A549 (cell line): ENCODE measurements at regions not wholly inside any gene's neighbourhood (a gene's known extent, or its start where the extent isn't known, plus 50 kb on each side); places are given as distances from the start of the nearest gene placed in this dataset.
"Not testable (repeated sequence)": the region's sequence is repeated elsewhere in the genome, so short reads cannot be mapped to it uniquely, and the experiment has no call there.

Experiments used
- ATAC-seq, 2 experiments: fragments of 200-7000 bp in 1 of 2; fragments of >200 bp in 1 of 2; cut with Nextera tagmentation in 1 of 2; cut with Tn5 transposase in 1 of 2; 3 replicates each; pipeline versions ENCODE4 v1.8.0 to v1.9.1; 2018 to 2020; ENCODE audit warnings: mild to moderate bottlenecking in 1 of 2, moderate library complexity in 1 of 2
- CTCF ChIA-PET: fragments of 300-600 bp; sonication (Branson Sonifier 250); formaldehyde crosslinking; extraction: SDS; loops from one replicate; lab custom pipeline; 2021; ENCODE audit warnings: antibody characterized with exemption, inconsistent platforms; lab: Yijun Ruan, JAX
- POLR2A ChIA-PET: fragments of 350-600 bp; formaldehyde crosslinking; extraction: SDS; loops from one replicate; lab custom pipeline; 2021; ENCODE audit warnings: antibody characterized with exemption, inconsistent platforms; lab: Yijun Ruan, JAX
- DNase-seq, 2 experiments: peaks; one replicate each; pipeline versions ENCODE4 v3.0.0 to v3.0.0-alpha.2; 2011 to 2016; ENCODE audit warnings: low read depth in 1 of 2, low spot score in 1 of 2
- FAIRE-seq: peaks from 2 replicates; lab custom pipeline; 2011; peaks lifted over from hg19 to GRCh38; lab: Jason Lieb, UNC
- H3K27ac ChIP-seq, 2 experiments: fragments of >200 bp; sonication (Bioruptor Twin); formaldehyde crosslinking; 3 replicates each; pipeline ENCODE4 v1.5.1; 2016 to 2017
- H3K4me1 ChIP-seq: fragments of >200 bp; sonication (Bioruptor Twin); formaldehyde crosslinking; 3 replicates; pipeline ENCODE4 v1.6.1; 2016
- H3K4me2 ChIP-seq: fragments of >200 bp; sonication (Bioruptor Twin); formaldehyde crosslinking; 3 replicates; pipeline ENCODE4 v1.6.1; 2016
- H3K4me3 ChIP-seq: fragments of >200 bp; sonication (Bioruptor Twin); formaldehyde crosslinking; 3 replicates; pipeline ENCODE4 v1.5.1; 2016
- H3K9me3 ChIP-seq: fragments of >200 bp; sonication (Bioruptor Twin); formaldehyde crosslinking; 3 replicates; pipeline ENCODE4 v1.6.1; 2016
- HEYL ChIP-seq: fragments of 250-450 bp; sonication (Bioruptor Pico); IDR thresholded peaks from 2 replicates; pipeline ENCODE4 v1.8.0; 2021; ENCODE audit warnings: mild to moderate bottlenecking, moderate library complexity
- HOXA7 ChIP-seq: fragments of 250-450 bp; sonication (Bioruptor Pico); IDR thresholded peaks from 2 replicates; pipeline ENCODE4 v1.5.0; 2020; ENCODE audit warnings: mild to moderate bottlenecking, moderate library complexity
- HOXB5 ChIP-seq: fragments of 250-450 bp; sonication (Bioruptor Pico); IDR thresholded peaks from 2 replicates; pipeline ENCODE4 v1.5.0; 2020; ENCODE audit warnings: mild to moderate bottlenecking, moderate library complexity
- NPAS2 ChIP-seq: fragments of 250-450 bp; sonication (Bioruptor Pico); IDR thresholded peaks from 2 replicates; pipeline ENCODE4 v1.8.0; 2022; ENCODE audit warnings: mild to moderate bottlenecking, moderate library complexity, borderline replicate concordance
- RARB ChIP-seq: fragments of 250-450 bp; sonication (Bioruptor Pico); IDR thresholded peaks from 2 replicates; pipeline ENCODE4 v1.8.0; 2021; ENCODE audit warnings: mild to moderate bottlenecking, moderate library complexity
- WGBS: methylation state at CpG from one replicate; pipeline ENCODE4 v1.1.6; 2017; ENCODE audit errors: missing lambda C conversion rate; 5-methylcytosine and 5-hydroxymethylcytosine counted together
- small RNA-seq, 6 experiments: library from RNA; depleted of rRNA; stranded (forward); fragments of <200 nt; gene quantifications; one replicate each; pipeline ENCODE3, GENCODE V24; 2012
- TF ChIP-seq, protein P1 (sequence below): fragments of 250-450 bp; sonication (Bioruptor Pico); IDR thresholded peaks from 2 replicates; pipeline ENCODE4 v1.5.0; 2021; ENCODE audit warnings: mild to moderate bottlenecking, moderate library complexity, borderline replicate concordance
- TF ChIP-seq, protein P2 (sequence below): fragments of >200 bp; sonication (Bioruptor Twin); formaldehyde crosslinking; IDR thresholded peaks from 2 replicates; pipeline ENCODE4 v1.6.1; 2016

DNA sequence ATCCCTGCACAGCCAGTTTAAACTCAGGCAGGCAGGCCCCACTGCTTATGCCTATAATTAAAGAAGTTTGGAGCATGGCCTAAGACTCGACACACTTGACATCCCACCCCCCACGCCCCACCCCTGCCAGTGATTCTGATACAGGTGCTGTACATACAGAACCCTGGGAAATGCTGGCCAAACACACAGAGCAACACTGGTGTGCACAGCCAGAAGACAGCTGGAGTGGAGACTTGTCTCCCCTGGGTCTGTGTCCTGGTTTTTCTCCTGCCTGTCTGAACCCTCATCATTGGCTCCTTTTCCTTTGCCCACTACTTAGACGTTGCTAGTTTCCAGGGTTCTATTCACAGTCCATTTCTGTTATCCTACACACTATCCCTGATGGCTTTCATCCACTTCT is 76.8 kb downstream of the DLEU7 start (continued):
- TF ChIP-seq NPAS2 (CRISPR knock-in tag): no peak
- no peak for TF ChIP-seq RARB (CRISPR knock-in tag)
- TF ChIP-seq HOXA7 (CRISPR knock-in tag): no peak
- TF ChIP-seq, protein P1, sequence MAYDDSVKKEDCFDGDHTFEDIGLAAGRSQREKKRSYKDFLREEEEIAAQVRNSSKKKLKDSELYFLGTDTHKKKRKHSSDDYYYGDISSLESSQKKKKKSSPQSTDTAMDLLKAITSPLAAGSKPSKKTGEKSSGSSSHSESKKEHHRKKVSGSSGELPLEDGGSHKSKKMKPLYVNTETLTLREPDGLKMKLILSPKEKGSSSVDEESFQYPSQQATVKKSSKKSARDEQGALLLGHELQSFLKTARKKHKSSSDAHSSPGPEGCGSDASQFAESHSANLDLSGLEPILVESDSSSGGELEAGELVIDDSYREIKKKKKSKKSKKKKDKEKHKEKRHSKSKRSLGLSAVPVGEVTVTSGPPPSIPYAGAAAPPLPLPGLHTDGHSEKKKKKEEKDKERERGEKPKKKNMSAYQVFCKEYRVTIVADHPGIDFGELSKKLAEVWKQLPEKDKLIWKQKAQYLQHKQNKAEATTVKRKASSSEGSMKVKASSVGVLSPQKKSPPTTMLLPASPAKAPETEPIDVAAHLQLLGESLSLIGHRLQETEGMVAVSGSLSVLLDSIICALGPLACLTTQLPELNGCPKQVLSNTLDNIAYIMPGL (CRISPR knock-in tag): no peak
- TF ChIP-seq, protein P2, sequence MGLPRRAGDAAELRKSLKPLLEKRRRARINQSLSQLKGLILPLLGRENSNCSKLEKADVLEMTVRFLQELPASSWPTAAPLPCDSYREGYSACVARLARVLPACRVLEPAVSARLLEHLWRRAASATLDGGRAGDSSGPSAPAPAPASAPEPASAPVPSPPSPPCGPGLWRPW: no peak
- no peak for TF ChIP-seq HOXB5 (CRISPR knock-in tag)
- no peak for TF ChIP-seq HEYL (CRISPR knock-in tag)

DNA sequence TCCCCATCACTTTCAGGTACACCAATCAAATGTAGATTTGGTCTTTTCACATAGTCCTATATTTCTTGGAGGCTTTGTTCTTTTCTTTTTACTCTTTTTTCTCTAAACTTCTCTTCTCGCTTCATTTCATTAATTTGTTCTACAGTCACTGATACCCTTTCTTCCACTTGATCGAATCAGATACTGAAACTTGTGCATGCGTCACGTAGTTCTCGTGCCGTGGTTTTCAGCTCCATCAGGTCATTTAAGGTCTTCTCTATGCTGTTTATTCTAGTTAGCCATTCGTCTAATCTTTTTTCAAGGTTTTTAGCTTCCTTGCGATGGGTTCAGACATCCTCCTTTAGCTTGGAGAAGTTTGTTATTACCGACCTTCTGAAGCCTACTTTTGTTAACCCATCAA is 70.6 kb downstream of the DLEU7 start:
- H3K9me3 ChIP-seq, POLR2A ChIA-PET, H3K4me2 ChIP-seq, FAIRE-seq, ATAC-seq, H3K27ac ChIP-seq, H3K4me3 ChIP-seq, DNase-seq, H3K4me1 ChIP-seq: not testable (repeated sequence)
- CTCF ChIA-PET: interaction anchor here (1.1 kb wide), 1 partner anchor 26 kb away, joined by 3 read pairs; no protein-coding TSS in a partner anchor
- 63% methylated on average over 9 of the region's 9 CpGs for WGBS

Small RNA genes lying in the stretch of these regions (small RNA-seq; reads per million reads assigned to genes)
- gene RF02109 (0 reads per million in 6 experiments), gene RF02110 (0 reads per million in 6 experiments)
